GM12872 (cell line): ENCODE measurements at regions not wholly inside any gene's neighbourhood (a gene's known extent, or its start where the extent isn't known, plus 50 kb on each side); places are given as distances from the start of the nearest gene placed in this dataset.

ENCODE experiments used
- CTCF ChIP-seq: IDR thresholded peaks from 3 replicates; pipeline ENCODE4 v1.5.1; 2011; ENCODE audit warnings: low read depth, mild to moderate bottlenecking, low read length, moderate library complexity; ENCODE audit not compliant: insufficient read depth

GRCh38 chr5:81826128-81826527, 75.2 kb upstream of the SSBP2 start:
- no peak for TF ChIP-seq CTCF

GRCh38 chr5:81825237-81825636, 74.3 kb upstream of the SSBP2 start:
- TF ChIP-seq CTCF: no peak

GRCh38 chr5:81820863-81821262, 70.0 kb upstream of the SSBP2 start:
- TF ChIP-seq CTCF: no peak

- TF ChIP-seq CTCF: no peak
Observed at GRCh38 chr5:81820318-81820636, 69.4 kb upstream of the SSBP2 start.

GRCh38 chr5:81819556-81820317, 68.8 kb upstream of the SSBP2 start:
- TF ChIP-seq CTCF: no peak

- TF ChIP-seq CTCF: no peak
Observed at GRCh38 chr5:81817980-81818379, 67.1 kb upstream of the SSBP2 start.

GRCh38 chr5:81817086-81817485, 66.2 kb upstream of the SSBP2 start:
- TF ChIP-seq CTCF: no peak

- no peak for TF ChIP-seq CTCF
Observed at GRCh38 chr5:81815321-81815720, 64.4 kb upstream of the SSBP2 start.
